Heart left ventricle (tissue), 13 donors: ENCODE measurements at regions not wholly inside any gene's neighbourhood (a gene's known extent, or its start where the extent isn't known, plus 50 kb on each side); places are given as distances from the start of the nearest gene placed in this dataset.

ENCODE experiments used
- CTCF ChIP-seq, 12 donors: fragments of 200-600 bp; sonication (generic) in 4 of 12; IDR thresholded peaks; one replicate each; pipeline versions ENCODE4 v1.5.0 to v1.8.0; 2018 to 2022; ENCODE audit warnings: antibody characterized with exemption in 12 of 12, mild to moderate bottlenecking in 5 of 12
- POLR2A ChIP-seq, 2 donors: fragments of 450-650 bp; IDR thresholded peaks; one replicate each; pipeline ENCODE4 v1.6.1; 2017; ENCODE audit warnings: antibody characterized with exemption in 2 of 2, mild to moderate bottlenecking in 2 of 2, moderate library complexity in 2 of 2
- donor health status: ischemic (EF 13 %, LVEDD 7.1; RV severe dilation, severe dysfunction).
- donor health status: DM: no; HTN: yes; CAD: no.
- donor health status: DM: no; HTN: no; CAD: no.
- donor health status: ischemic (EF 25% LVEDD 6.9; RV normal size, moderate dysfunction).
- donor health status: ischemic (EF 25% LVEDD 5.7; RV mildly dilated, moderate dysfunction).
- donor health status: ischemic (EF 35%, LVEDD 5.7; RV mildly dilated, moderate dysfunction).
- donor health status: nonischemic (EF 11% LVEDD 7.7; RV severe dilation, severe dysfunction).
- donor health status: DM: yes; HTN: yes; CAD: no.
- donor health status: PGD.
- donor health status: ischemic (EF 29% LVEDD 5.4; RV normal size, mild dysfunction).
- donor health status: nonischemic (EF 23%, LVEDD 6.1; RV moderate dilation, normal function).

DNA sequence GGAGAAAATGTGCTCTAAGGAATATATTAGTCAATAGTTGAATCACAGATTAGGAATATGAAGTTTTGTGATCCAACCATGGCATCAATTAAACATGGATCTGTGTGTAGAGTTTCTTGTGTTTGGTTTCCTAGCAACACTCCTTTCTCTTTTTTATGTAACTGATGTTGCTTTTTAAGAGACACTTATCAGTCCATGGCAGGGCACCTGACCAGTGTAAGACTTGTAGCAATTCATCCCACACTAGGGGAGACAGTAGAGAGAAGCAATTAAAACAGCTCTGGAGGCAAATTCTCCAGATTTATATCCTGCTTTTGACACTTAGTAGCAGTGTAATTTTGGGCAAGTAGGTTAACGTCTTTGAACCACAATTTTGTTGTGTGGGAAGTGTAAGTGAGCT is 1229.0 kb downstream of the PCDH9 start:
- TF ChIP-seq POLR2A (IDR thresholded peaks at IDR 0.05) (no peak), CTCF (IDR thresholded peaks at IDR 0.05) (no peak)
